GM21515 (cell line): ENCODE measurements at regions not wholly inside any gene's neighbourhood (a gene's known extent, or its start where the extent isn't known, plus 50 kb on each side); places are given as distances from the start of the nearest gene placed in this dataset.

Experiments
- ATAC-seq: cut with Tn5 transposase; IDR thresholded peaks from one replicate; pipeline ENCODE4 v1.9.1; 2021; ENCODE audit not compliant: unreplicated experiment

GRCh38 chr4:181468451-181468850 is 774.8 kb upstream of the TENM3 start:
- no peak for ATAC-seq

- no peak for ATAC-seq
These were observed 772.9 kb upstream of the TENM3 start for GRCh38 chr4:181470306-181470705.

GRCh38 chr4:181475359-181475758 is 767.8 kb upstream of the TENM3 start:
- no peak for ATAC-seq

GRCh38 chr4:181475781-181476507 is 767.3 kb upstream of the TENM3 start:
- no peak for ATAC-seq

- no peak for ATAC-seq
These were observed 766.7 kb upstream of the TENM3 start for GRCh38 chr4:181476508-181476890.

GRCh38 chr4:181477591-181477990 is 765.6 kb upstream of the TENM3 start:
- ATAC-seq: no peak

- ATAC-seq: no peak
These were observed 764.5 kb upstream of the TENM3 start for GRCh38 chr4:181478656-181479055.

GRCh38 chr4:181479141-181479540 is 764.1 kb upstream of the TENM3 start:
- ATAC-seq: no peak

GRCh38 chr4:181484396-181484795 is 758.8 kb upstream of the TENM3 start:
- ATAC-seq: no peak

- ATAC-seq: no peak
These were observed 754.3 kb upstream of the TENM3 start for GRCh38 chr4:181488926-181489325.

GRCh38 chr4:181498148-181498547 is 745.1 kb upstream of the TENM3 start:
- no peak for ATAC-seq

GRCh38 chr4:181502611-181503010 is 740.6 kb upstream of the TENM3 start:
- ATAC-seq: no peak

- no peak for ATAC-seq
These were observed 739.4 kb upstream of the TENM3 start for GRCh38 chr4:181503687-181504390.

- ATAC-seq: no peak
These were observed 738.3 kb upstream of the TENM3 start for GRCh38 chr4:181504924-181505323.

GRCh38 chr4:181507180-181507835 is 735.9 kb upstream of the TENM3 start:
- ATAC-seq: no peak

- no peak for ATAC-seq
These were observed 735.3 kb upstream of the TENM3 start for GRCh38 chr4:181507938-181508337.

- no peak for ATAC-seq
These were observed 734.6 kb upstream of the TENM3 start for GRCh38 chr4:181508601-181509000.

- ATAC-seq: no peak
These were observed 734.1 kb upstream of the TENM3 start for GRCh38 chr4:181509073-181509472.

- ATAC-seq: no peak
These were observed 725.7 kb upstream of the TENM3 start for GRCh38 chr4:181517491-181517890.

- no peak for ATAC-seq
These were observed 722.4 kb upstream of the TENM3 start for GRCh38 chr4:181520790-181521189.

GRCh38 chr4:181523973-181524372 is 719.2 kb upstream of the TENM3 start:
- ATAC-seq: no peak

GRCh38 chr4:181524499-181524898 is 718.7 kb upstream of the TENM3 start:
- ATAC-seq: no peak
